ENCODE measurements at regions not wholly inside any gene's neighbourhood (a gene's known extent, or its start where the extent isn't known, plus 50 kb on each side); places are given as distances from the start of the nearest gene placed in this dataset.

GRCh38 chr6:144731229-144731628, 446.1 kb downstream of the UTRN start:
- no peak for DNase-seq

- no peak for DNase-seq
Observed at GRCh38 chr6:144736763-144737162, 451.6 kb downstream of the UTRN start.

- DNase-seq: no peak
Observed at GRCh38 chr6:144737998-144738397, 452.9 kb downstream of the UTRN start.

- DNase-seq: no peak
Observed at GRCh38 chr6:144739873-144740272, 454.7 kb downstream of the UTRN start.

GRCh38 chr6:144741659-144742058, 456.5 kb downstream of the UTRN start:
- no peak for DNase-seq

- DNase-seq: no peak
Observed at GRCh38 chr6:144742779-144743178, 457.6 kb downstream of the UTRN start.

- no peak for DNase-seq
Observed at GRCh38 chr6:144744720-144745119, 459.6 kb downstream of the UTRN start.

- DNase-seq: no peak
Observed at GRCh38 chr6:144745439-144745838, 460.3 kb downstream of the UTRN start.

- DNase-seq: no peak
Observed at GRCh38 chr6:144746902-144747469, 461.9 kb downstream of the UTRN start.

- DNase-seq: no peak
Observed at GRCh38 chr6:144749263-144749662, 464.1 kb downstream of the UTRN start.

- DNase-seq: no peak
Observed at GRCh38 chr6:144753023-144753705, 468.0 kb downstream of the UTRN start.

GRCh38 chr6:144756469-144756868, 471.3 kb downstream of the UTRN start:
- no peak for DNase-seq

GRCh38 chr6:144757299-144757698, 472.2 kb downstream of the UTRN start:
- no peak for DNase-seq

GRCh38 chr6:144757730-144758129, 472.6 kb downstream of the UTRN start:
- DNase-seq: no peak

- DNase-seq: no peak
Observed at GRCh38 chr6:144758602-144759001, 473.5 kb downstream of the UTRN start.

- no peak for DNase-seq
Observed at GRCh38 chr6:144762469-144762868, 477.3 kb downstream of the UTRN start.

- no peak for DNase-seq
Observed at GRCh38 chr6:144767051-144767450, 481.9 kb downstream of the UTRN start.

GRCh38 chr6:144768551-144769075, 483.5 kb downstream of the UTRN start:
- no peak for DNase-seq

- DNase-seq: no peak
Observed at GRCh38 chr6:144769142-144769541, 484.0 kb downstream of the UTRN start.

- no peak for DNase-seq
Observed at GRCh38 chr6:144776031-144776819, 491.1 kb downstream of the UTRN start.

- no peak for DNase-seq
Observed at GRCh38 chr6:144777249-144777648, 492.1 kb downstream of the UTRN start.

- no peak for DNase-seq
Observed at GRCh38 chr6:144778056-144778455, 492.9 kb downstream of the UTRN start.

GRCh38 chr6:144778773-144779492, 493.8 kb downstream of the UTRN start:
- DNase-seq: peak in 1 of 2 donors; percentile 6
